A673 (cell line): ENCODE measurements at regions not wholly inside any gene's neighbourhood (a gene's known extent, or its start where the extent isn't known, plus 50 kb on each side); places are given as distances from the start of the nearest gene placed in this dataset.

Experiments used
- BruUV-seq: library from RNA; stranded (reverse); fragments of 400-500 nt; replicated peaks from 2 replicates; lab custom pipeline; 2021; lab: Mats Ljungman, UMichigan
- CTCF ChIA-PET: fragments of 300-600 bp; sonication (Branson Sonifier 250); formaldehyde crosslinking; loops from one replicate; lab custom pipeline; 2022; ENCODE audit warnings: antibody characterized with exemption; lab: Charles Lee
- POLR2A ChIA-PET: fragments of 300-600 bp; sonication (Branson Sonifier 250); formaldehyde crosslinking; loops from one replicate; lab custom pipeline; 2022; ENCODE audit warnings: antibody characterized with exemption; ENCODE audit not compliant: low non-redundant PET; lab: Charles Lee
- DNase-seq: peaks from one replicate; pipeline ENCODE4 v3.0.0-alpha.2; 2015; ENCODE audit warnings: low spot score
- H3K27ac ChIP-seq: fragments of 200-600 bp; sonication (generic); 2 replicates; pipeline ENCODE4 v1.5.1; 2016; ENCODE audit warnings: mixed run types, low read depth, mild to moderate bottlenecking, mixed read lengths, antibody characterized with exemption, low read length; ENCODE audit not compliant: poor library complexity, severe bottlenecking
- H3K27me3 ChIP-seq: fragments of 200-600 bp; sonication (generic); replicated peaks from 2 replicates; pipeline ENCODE4 v1.6.1; 2017; ENCODE audit warnings: mixed run types, low read depth, mild to moderate bottlenecking, mixed read lengths, antibody characterized with exemption, low read length; ENCODE audit not compliant: insufficient read depth, poor library complexity
- H3K36me3 ChIP-seq: fragments of 200-600 bp; sonication (generic); 2 replicates; pipeline ENCODE4 v1.6.1; 2016; ENCODE audit warnings: mixed run types, mild to moderate bottlenecking, mixed read lengths, antibody characterized with exemption, low read length; ENCODE audit not compliant: insufficient read depth, poor library complexity, severe bottlenecking
- H3K4me1 ChIP-seq: fragments of 200-600 bp; sonication (generic); 2 replicates; pipeline ENCODE4 v1.6.1; 2017; ENCODE audit warnings: mixed run types, mild to moderate bottlenecking, mixed read lengths, antibody characterized with exemption, low read length; ENCODE audit not compliant: insufficient read depth, poor library complexity, severe bottlenecking
- H3K4me3 ChIP-seq: fragments of 200-600 bp; sonication (generic); 2 replicates; pipeline ENCODE4 v1.5.1; 2016; ENCODE audit warnings: low read depth, mixed run types, mild to moderate bottlenecking, mixed read lengths, low read length; ENCODE audit not compliant: poor library complexity, severe bottlenecking
- H3K9me3 ChIP-seq: fragments of 200-600 bp; sonication (generic); 2 replicates; pipeline ENCODE4 v1.6.1; 2016; ENCODE audit warnings: mixed run types, low read depth, mild to moderate bottlenecking, mixed read lengths, antibody characterized with exemption, low read length; ENCODE audit not compliant: poor library complexity, severe bottlenecking
- EZH2 ChIP-seq: fragments of 200-600 bp; sonication (generic); IDR thresholded peaks from 2 replicates; pipeline ENCODE4 v1.6.1; 2017; ENCODE audit warnings: borderline replicate concordance, low read depth, mild to moderate bottlenecking, mixed read lengths, antibody characterized with exemption, low read length; ENCODE audit not compliant: poor library complexity, severe bottlenecking
- intact Hi-C: fragments of 100-400 bp; cut with micrococcal nuclease; formaldehyde crosslinking; loops from one replicate; pipeline ENCODE4 v1.10.0; 2022; ENCODE audit not compliant: unreplicated experiment
- TF ChIP-seq, protein P1 (sequence below): fragments of 300-800, 200-600 bp; sonication (generic); conservative IDR thresholded peaks from 2 replicates; pipeline ENCODE4 v1.5.1; 2017; ENCODE audit warnings: low read depth, mild to moderate bottlenecking, antibody characterized with exemption, low read length, moderate library complexity, mixed read lengths

DNA sequence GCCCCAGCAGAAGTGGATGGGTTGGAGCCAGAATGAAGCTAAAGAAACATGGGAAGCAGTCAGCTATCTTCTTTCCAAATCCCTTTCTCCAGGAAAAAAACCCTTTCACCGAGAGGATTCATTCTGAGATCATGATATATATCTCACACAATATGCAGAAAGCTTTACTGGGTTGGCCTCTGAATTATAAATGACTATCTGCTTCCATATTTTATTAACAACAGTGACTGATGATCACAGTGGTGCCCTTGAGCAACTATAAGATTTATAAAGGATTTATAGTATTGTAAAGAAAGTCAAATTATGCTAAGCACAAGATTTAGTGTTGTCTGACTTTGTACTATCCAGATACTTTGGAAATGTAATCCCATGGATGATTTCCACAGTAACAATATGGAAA lies 180.3 kb downstream of the KCNE4 start:
- Histone ChIP-seq H3K27ac (no peak overlapping the region), H3K36me3 (no peaks in the 10 kb centered on the region), H3K9me3 (no peaks in the 10 kb centered on the region), H3K4me3 (no peak overlapping the region), H3K27me3 (no peaks in the 10 kb centered on the region), H3K4me1 (peaks cover 38% of the 10 kb centered on the region)
- no peak for DNase-seq
- POLR2A ChIA-PET, result no interaction called here
- no TSS peak for BruUV-seq
- TF ChIP-seq, protein P1, sequence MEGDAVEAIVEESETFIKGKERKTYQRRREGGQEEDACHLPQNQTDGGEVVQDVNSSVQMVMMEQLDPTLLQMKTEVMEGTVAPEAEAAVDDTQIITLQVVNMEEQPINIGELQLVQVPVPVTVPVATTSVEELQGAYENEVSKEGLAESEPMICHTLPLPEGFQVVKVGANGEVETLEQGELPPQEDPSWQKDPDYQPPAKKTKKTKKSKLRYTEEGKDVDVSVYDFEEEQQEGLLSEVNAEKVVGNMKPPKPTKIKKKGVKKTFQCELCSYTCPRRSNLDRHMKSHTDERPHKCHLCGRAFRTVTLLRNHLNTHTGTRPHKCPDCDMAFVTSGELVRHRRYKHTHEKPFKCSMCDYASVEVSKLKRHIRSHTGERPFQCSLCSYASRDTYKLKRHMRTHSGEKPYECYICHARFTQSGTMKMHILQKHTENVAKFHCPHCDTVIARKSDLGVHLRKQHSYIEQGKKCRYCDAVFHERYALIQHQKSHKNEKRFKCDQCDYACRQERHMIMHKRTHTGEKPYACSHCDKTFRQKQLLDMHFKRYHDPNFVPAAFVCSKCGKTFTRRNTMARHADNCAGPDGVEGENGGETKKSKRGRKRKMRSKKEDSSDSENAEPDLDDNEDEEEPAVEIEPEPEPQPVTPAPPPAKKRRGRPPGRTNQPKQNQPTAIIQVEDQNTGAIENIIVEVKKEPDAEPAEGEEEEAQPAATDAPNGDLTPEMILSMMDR, result no peak
- TF ChIP-seq EZH2, result no peak
- intact Hi-C loops, result no loop called here
- CTCF ChIA-PET, result no interaction called here

DNA sequence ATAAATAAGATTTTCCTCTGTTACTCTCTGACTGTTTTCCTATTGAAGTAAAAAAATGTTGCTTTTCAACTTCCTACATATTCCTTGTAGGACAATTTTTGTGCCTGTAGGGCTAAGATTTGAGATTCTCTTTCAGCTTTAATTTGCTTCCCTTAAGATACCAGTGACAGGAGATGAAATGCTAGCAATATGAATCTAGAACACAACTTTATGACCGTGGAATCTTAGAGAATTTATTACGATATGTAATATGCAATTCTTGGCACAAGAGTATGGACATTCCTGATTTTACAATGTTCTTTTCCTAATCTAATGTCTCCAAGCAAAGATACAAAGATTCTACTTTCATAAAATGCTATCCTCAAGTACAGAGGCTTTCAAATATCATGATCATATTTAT lies 180.9 kb downstream of the KCNE4 start:
- DNase-seq, result no peak
- CTCF ChIA-PET, result no interaction called here
- TF ChIP-seq, protein P1, result no peak
- TF ChIP-seq EZH2, result no peak
- POLR2A ChIA-PET, result no interaction called here
- H3K9me3 ChIP-seq, result no peaks in the 10 kb centered on the region
- peaks cover 37% of the 10 kb centered on the region for H3K4me1 ChIP-seq
- BruUV-seq, result no TSS peak
- no peaks in the 10 kb centered on the region for H3K36me3 ChIP-seq
- no peaks in the 10 kb centered on the region for H3K27me3 ChIP-seq
- no peak overlapping the region for H3K4me3 ChIP-seq
- intact Hi-C loops, result no loop called here
- H3K27ac ChIP-seq, result no peak overlapping the region

DNA sequence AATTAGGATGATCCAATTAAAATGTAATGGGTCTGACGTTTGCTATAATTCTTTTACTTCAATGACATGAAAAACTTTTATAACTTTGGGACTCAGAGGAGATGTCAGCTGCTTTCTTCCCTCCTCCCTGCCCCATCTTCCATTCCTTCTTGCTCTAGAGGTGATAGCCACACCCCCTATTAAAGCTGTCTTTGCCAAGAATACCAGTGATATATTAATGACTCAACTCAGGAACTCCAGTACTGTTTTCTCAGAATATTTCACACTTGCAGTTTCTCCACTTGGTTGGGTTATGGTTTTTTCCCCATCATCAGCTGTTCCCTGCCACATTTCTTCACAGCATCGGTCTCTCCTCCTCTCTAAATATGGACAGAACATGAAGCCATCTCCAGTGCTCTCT lies 184.0 kb downstream of the KCNE4 start:
- POLR2A ChIA-PET, result interaction anchor here (0.7 kb wide), 1 partner anchor 174 kb away, joined by 3 read pairs; no protein-coding TSS in a partner anchor
- intact Hi-C loops, result no loop called here

More for the DNA sequence above, 184.0 kb downstream of the KCNE4 start:
- CTCF ChIA-PET, result no interaction called here
- DNase-seq, result peak; percentile 31
- Histone ChIP-seq H3K36me3 (no peaks in the 10 kb centered on the region), H3K4me3 (no peak overlapping the region), H3K27me3 (no peaks in the 10 kb centered on the region), H3K27ac (no peak overlapping the region), H3K9me3 (no peaks in the 10 kb centered on the region), H3K4me1 (peaks cover 14% of the 10 kb centered on the region)
- BruUV-seq, result no TSS peak
- no peak for TF ChIP-seq EZH2
- TF ChIP-seq, protein P1, result no peak
